CD4-positive, alpha-beta memory T cell (primary cell): ENCODE measurements at regions not wholly inside any gene's neighbourhood (a gene's known extent, or its start where the extent isn't known, plus 50 kb on each side); places are given as distances from the start of the nearest gene placed in this dataset.
"Not testable (repeated sequence)": the region's sequence is repeated elsewhere in the genome, so short reads cannot be mapped to it uniquely, and the experiment has no call there.

Experiments used
- CTCF ChIA-PET: fragments of 350-600 bp; sonication (Branson Sonifier 250); formaldehyde crosslinking; loops from one replicate; lab custom pipeline; 2021; ENCODE audit warnings: inconsistent platforms; ENCODE audit not compliant: partially characterized antibody; lab: Charles Lee
- POLR2A ChIA-PET: fragments of 350-600 bp; sonication (Branson Sonifier 250); formaldehyde crosslinking; loops from one replicate; lab custom pipeline; 2021; ENCODE audit not compliant: partially characterized antibody; lab: Charles Lee
- DNase-seq, 5 donors: peaks; one replicate each; pipeline versions ENCODE4 v3.0.0 to v3.0.0-alpha.2; 2020 to 2022; ENCODE audit warnings: mixed read lengths in 1 of 5
- H3K27ac ChIP-seq: one replicate; pipeline ENCODE4 v1.7.0; 2013; ENCODE audit warnings: low read depth, low read length
- H3K27me3 ChIP-seq: 2 replicates; pipeline ENCODE4 v1.7.0; 2013; ENCODE audit warnings: mild to moderate bottlenecking, low read length, moderate library complexity; ENCODE audit not compliant: insufficient read depth
- H3K36me3 ChIP-seq: 2 replicates; pipeline ENCODE4 v1.7.0; 2013; ENCODE audit warnings: mild to moderate bottlenecking, low read length, moderate library complexity; ENCODE audit not compliant: insufficient read depth
- H3K4me1 ChIP-seq: 2 replicates; pipeline ENCODE4 v1.7.0; 2013; ENCODE audit warnings: mild to moderate bottlenecking, low read length, moderate library complexity; ENCODE audit not compliant: insufficient read depth
- H3K4me3 ChIP-seq, 2 donors: one replicate each; pipeline ENCODE4 v1.7.0; 2013; ENCODE audit warnings: low read length in 2 of 2, mild to moderate bottlenecking in 1 of 2
- H3K9me3 ChIP-seq, 2 donors: one replicate each; pipeline ENCODE4 v1.7.0; 2013; ENCODE audit warnings: low read length in 2 of 2, control low read depth in 1 of 2; ENCODE audit not compliant: control insufficient read depth in 1 of 2
- H3K27ac Mint-ChIP-seq, 7 donors: one replicate each; pipeline ENCODE4 v1.8.0; 2020 to 2021; ENCODE audit warnings: mixed read lengths in 7 of 7, mild to moderate bottlenecking in 6 of 7, inconsistent platforms in 3 of 7, moderate library complexity in 3 of 7
- H3K27me3 Mint-ChIP-seq, 2 donors: one replicate each; pipeline ENCODE4 v1.8.0; 2020 to 2021; ENCODE audit warnings: mixed read lengths in 2 of 2
- H3K36me3 Mint-ChIP-seq, 2 donors: one replicate each; pipeline ENCODE4 v1.8.0; 2020 to 2021; ENCODE audit warnings: mixed read lengths in 2 of 2, inconsistent platforms in 1 of 2, mild to moderate bottlenecking in 1 of 2
- H3K4me1 Mint-ChIP-seq, 4 donors: one replicate each; pipeline ENCODE4 v1.8.0; 2020 to 2021; ENCODE audit warnings: mixed read lengths in 4 of 4, mild to moderate bottlenecking in 1 of 4
- H3K4me3 Mint-ChIP-seq, 8 donors: one replicate each; pipeline ENCODE4 v1.8.0; 2020 to 2021; ENCODE audit warnings: mixed read lengths in 8 of 8, mild to moderate bottlenecking in 7 of 8, moderate library complexity in 6 of 8, inconsistent platforms in 3 of 8
- H3K9me3 Mint-ChIP-seq, 8 donors: one replicate each; pipeline ENCODE4 v1.8.0; 2020 to 2021; ENCODE audit warnings: mixed read lengths in 8 of 8, mild to moderate bottlenecking in 5 of 8, inconsistent platforms in 3 of 8, moderate library complexity in 1 of 8
- intact Hi-C: fragments of 100-400 bp; cut with micrococcal nuclease; formaldehyde crosslinking; loops from one replicate; pipeline ENCODE4 v1.15.1; 2023

GRCh38 chr9:110130211-110130610, 77.7 kb downstream of the C9orf152 start:
- H3K4me1 ChIP-seq = no peaks in the 10 kb centered on the region
- no peaks in the 10 kb centered on the region for H3K27me3 ChIP-seq
- H3K27ac ChIP-seq = no peak overlapping the region
- ChIA-PET POLR2A (no interaction called here), CTCF (interaction anchor here (0.6 to 0.9 kb wide), 2 partner anchors 16 to 21 kb away, joined by 3 read pairs; no protein-coding TSS in a partner anchor)
- Mint-ChIP-seq H3K4me3 (no peak overlapping the region), H3K27ac (no peak overlapping the region), H3K4me1 (peaks cover 7 to 17% (median 15%) of the 10 kb centered on the region in 4 donors), H3K27me3 (no peaks in the 10 kb centered on the region), H3K36me3 (no peaks in the 10 kb centered on the region), H3K9me3 (no peaks in the 10 kb centered on the region)
- H3K36me3 ChIP-seq = no peaks in the 10 kb centered on the region
- intact Hi-C loops = no loop called here
- no peak overlapping the region for H3K4me3 ChIP-seq
- no peaks in the 10 kb centered on the region for H3K9me3 ChIP-seq
- DNase-seq = no peak

GRCh38 chr9:110130791-110131416, 77.1 kb downstream of the C9orf152 start:
- ChIA-PET POLR2A (no interaction called here), CTCF (interaction anchor here (0.9 kb wide), 1 partner anchor 21 kb away, joined by 3 read pairs; no protein-coding TSS in a partner anchor)
- no peak for DNase-seq
- Histone ChIP-seq H3K27ac (no peak overlapping the region), H3K4me3 (no peak overlapping the region), H3K4me1 (no peaks in the 10 kb centered on the region), H3K27me3 (no peaks in the 10 kb centered on the region), H3K36me3 (no peaks in the 10 kb centered on the region), H3K9me3 (no peaks in the 10 kb centered on the region)
- no peak overlapping the region for H3K27ac Mint-ChIP-seq
- peaks cover 7 to 10% (median 9%) of the 10 kb centered on the region in 4 donors for H3K4me1 Mint-ChIP-seq
- H3K9me3 Mint-ChIP-seq = no peaks in the 10 kb centered on the region
- intact Hi-C loops = no loop called here
- H3K36me3 Mint-ChIP-seq = no peaks in the 10 kb centered on the region
- no peak overlapping the region for H3K4me3 Mint-ChIP-seq
- no peaks in the 10 kb centered on the region for H3K27me3 Mint-ChIP-seq

GRCh38 chr9:110131499-110131898, 76.5 kb downstream of the C9orf152 start:
- H3K36me3 Mint-ChIP-seq = peaks cover under 1 to 3% of the 10 kb centered on the region in 2 donors
- H3K9me3 Mint-ChIP-seq = no peaks in the 10 kb centered on the region
- H3K36me3 ChIP-seq = no peaks in the 10 kb centered on the region
- H3K4me3 Mint-ChIP-seq = no peak overlapping the region
- H3K27me3 Mint-ChIP-seq = no peaks in the 10 kb centered on the region
- H3K4me1 ChIP-seq = no peaks in the 10 kb centered on the region
- no peaks in the 10 kb centered on the region for H3K27me3 ChIP-seq
- CTCF ChIA-PET = no interaction called here
- intact Hi-C loops = no loop called here
- H3K27ac Mint-ChIP-seq = no peak overlapping the region
- no peak overlapping the region for H3K27ac ChIP-seq
- H3K9me3 ChIP-seq = no peaks in the 10 kb centered on the region
- H3K4me1 Mint-ChIP-seq = peaks cover 3 to 4% (median 4%) of the 10 kb centered on the region in 4 donors
- H3K4me3 ChIP-seq = no peak overlapping the region
- POLR2A ChIA-PET = no interaction called here
- no peak for DNase-seq

GRCh38 chr9:110132531-110132930, 75.4 kb downstream of the C9orf152 start:
- CTCF ChIA-PET = interaction anchor here (1.9 kb wide), 1 partner anchor 75 kb away, joined by 5 read pairs; no protein-coding TSS in a partner anchor
- H3K27me3 ChIP-seq, H3K27me3 Mint-ChIP-seq, H3K9me3 Mint-ChIP-seq, DNase-seq, H3K4me3 Mint-ChIP-seq, H3K4me1 ChIP-seq, intact Hi-C loops, H3K4me3 ChIP-seq, H3K36me3 ChIP-seq, H3K4me1 Mint-ChIP-seq, H3K27ac Mint-ChIP-seq, H3K36me3 Mint-ChIP-seq, H3K27ac ChIP-seq, H3K9me3 ChIP-seq, POLR2A ChIA-PET: not testable (repeated sequence)

GRCh38 chr9:110133059-110133458, 74.9 kb downstream of the C9orf152 start:
- H3K9me3 Mint-ChIP-seq = no peaks in the 10 kb centered on the region
- no peaks in the 10 kb centered on the region for H3K9me3 ChIP-seq
- no peaks in the 10 kb centered on the region for H3K27me3 Mint-ChIP-seq
- no peak overlapping the region for H3K4me3 Mint-ChIP-seq
- no peaks in the 10 kb centered on the region for H3K27me3 ChIP-seq
- ChIA-PET POLR2A (no interaction called here), CTCF (interaction anchor here (1.3 to 1.9 kb wide), 2 partner anchors 18 to 75 kb away, joined by 3 to 5 read pairs; no protein-coding TSS in a partner anchor)
- H3K36me3 ChIP-seq = peaks cover 5% of the 10 kb centered on the region
- H3K27ac Mint-ChIP-seq = no peak overlapping the region
- H3K36me3 Mint-ChIP-seq = peaks cover 6 to 11% of the 10 kb centered on the region in 2 donors
- intact Hi-C loops = no loop called here
- H3K27ac ChIP-seq = no peak overlapping the region
- no peak for DNase-seq
- no peak overlapping the region for H3K4me3 ChIP-seq
- H3K4me1 ChIP-seq = no peaks in the 10 kb centered on the region
- no peaks in the 10 kb centered on the region for H3K4me1 Mint-ChIP-seq

GRCh38 chr9:110133608-110134210, 74.2 kb downstream of the C9orf152 start:
- Mint-ChIP-seq H3K36me3 (peaks cover 6 to 11% of the 10 kb centered on the region in 2 donors), H3K9me3 (no peaks in the 10 kb centered on the region), H3K27ac (no peak overlapping the region), H3K4me1 (no peaks in the 10 kb centered on the region), H3K4me3 (no peak overlapping the region), H3K27me3 (no peaks in the 10 kb centered on the region)
- Histone ChIP-seq H3K9me3 (no peaks in the 10 kb centered on the region), H3K36me3 (peaks cover 5% of the 10 kb centered on the region), H3K27ac (no peak overlapping the region), H3K4me3 (no peak overlapping the region), H3K27me3 (no peaks in the 10 kb centered on the region), H3K4me1 (no peaks in the 10 kb centered on the region)
- ChIA-PET POLR2A (no interaction called here), CTCF (interaction anchor here (1.3 to 1.9 kb wide), 2 partner anchors 17 to 76 kb away, joined by 3 to 5 read pairs; no protein-coding TSS in a partner anchor)
- DNase-seq = no peak
- intact Hi-C loops = no loop called here

GRCh38 chr9:110135846-110136245, 72.1 kb downstream of the C9orf152 start:
- no peak for DNase-seq
- Mint-ChIP-seq H3K9me3 (peaks cover 0 to under 1% (median 0%) of the 10 kb centered on the region in 8 donors), H3K4me1 (no peaks in the 10 kb centered on the region), H3K36me3 (peaks cover 6 to 16% of the 10 kb centered on the region in 2 donors), H3K4me3 (no peak overlapping the region), H3K27ac (no peak overlapping the region), H3K27me3 (no peaks in the 10 kb centered on the region)
- no peak overlapping the region for H3K4me3 ChIP-seq
- H3K27me3 ChIP-seq = no peaks in the 10 kb centered on the region
- H3K9me3 ChIP-seq = no peaks in the 10 kb centered on the region
- POLR2A ChIA-PET = no interaction called here
- peaks cover 5% of the 10 kb centered on the region for H3K36me3 ChIP-seq
- no peak overlapping the region for H3K27ac ChIP-seq
- intact Hi-C loops = no loop called here
- no peaks in the 10 kb centered on the region for H3K4me1 ChIP-seq
- CTCF ChIA-PET = no interaction called here
